ENCODE measurements at regions not wholly inside any gene's neighbourhood (a gene's known extent, or its start where the extent isn't known, plus 50 kb on each side); places are given as distances from the start of the nearest gene placed in this dataset.

DNA sequence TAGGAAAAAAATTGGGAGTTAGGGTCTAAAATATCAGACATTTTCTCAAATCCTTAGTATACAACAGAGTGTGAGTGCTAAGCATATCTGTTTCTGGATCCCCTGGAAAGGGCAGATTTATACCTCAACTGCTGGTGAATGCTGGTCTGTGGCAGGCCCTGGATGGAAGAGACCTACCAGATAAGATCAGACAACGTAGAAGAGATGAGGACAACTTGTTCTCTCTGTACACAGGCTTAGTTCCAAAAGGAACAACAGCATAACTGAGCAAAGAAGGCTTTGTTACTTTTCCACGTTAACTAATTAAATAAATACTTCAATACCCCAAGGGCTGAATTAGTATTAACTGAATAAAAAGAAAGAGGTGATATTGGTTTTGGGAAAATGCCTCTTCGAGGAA is 1277.3 kb downstream of the SLITRK5 start:
- TF ChIP-seq, protein P1, sequence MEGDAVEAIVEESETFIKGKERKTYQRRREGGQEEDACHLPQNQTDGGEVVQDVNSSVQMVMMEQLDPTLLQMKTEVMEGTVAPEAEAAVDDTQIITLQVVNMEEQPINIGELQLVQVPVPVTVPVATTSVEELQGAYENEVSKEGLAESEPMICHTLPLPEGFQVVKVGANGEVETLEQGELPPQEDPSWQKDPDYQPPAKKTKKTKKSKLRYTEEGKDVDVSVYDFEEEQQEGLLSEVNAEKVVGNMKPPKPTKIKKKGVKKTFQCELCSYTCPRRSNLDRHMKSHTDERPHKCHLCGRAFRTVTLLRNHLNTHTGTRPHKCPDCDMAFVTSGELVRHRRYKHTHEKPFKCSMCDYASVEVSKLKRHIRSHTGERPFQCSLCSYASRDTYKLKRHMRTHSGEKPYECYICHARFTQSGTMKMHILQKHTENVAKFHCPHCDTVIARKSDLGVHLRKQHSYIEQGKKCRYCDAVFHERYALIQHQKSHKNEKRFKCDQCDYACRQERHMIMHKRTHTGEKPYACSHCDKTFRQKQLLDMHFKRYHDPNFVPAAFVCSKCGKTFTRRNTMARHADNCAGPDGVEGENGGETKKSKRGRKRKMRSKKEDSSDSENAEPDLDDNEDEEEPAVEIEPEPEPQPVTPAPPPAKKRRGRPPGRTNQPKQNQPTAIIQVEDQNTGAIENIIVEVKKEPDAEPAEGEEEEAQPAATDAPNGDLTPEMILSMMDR (conservative IDR thresholded peaks at IDR 0.05), result no peak
- no peak for TF ChIP-seq EZH2 (IDR thresholded peaks at IDR 0.05; ENCODE audit: low read depth)
